ENCODE measurements at regions not wholly inside any gene's neighbourhood (a gene's known extent, or its start where the extent isn't known, plus 50 kb on each side); places are given as distances from the start of the nearest gene placed in this dataset.

DNA sequence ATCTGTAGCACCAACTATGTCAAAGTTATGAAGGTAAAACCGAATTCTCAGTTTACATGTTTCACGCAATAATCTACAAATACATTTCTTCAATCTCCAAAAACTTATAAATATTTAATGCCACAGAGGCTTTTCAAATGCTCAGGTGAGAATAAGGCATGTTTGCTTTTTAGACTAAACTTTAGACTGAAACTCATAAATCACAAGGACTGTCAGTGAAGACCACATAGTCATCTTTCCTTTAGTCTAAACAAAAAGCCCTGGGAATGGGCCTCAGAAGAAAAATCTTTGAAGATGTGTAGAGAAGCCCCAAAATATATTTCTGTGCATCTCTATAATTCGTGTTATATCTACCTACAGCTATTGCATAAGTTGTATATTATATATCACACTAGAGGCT, 54.5 kb upstream of the DCTD start:
- no peak for DNase-seq (ENCODE audit: low spot score)

DNA sequence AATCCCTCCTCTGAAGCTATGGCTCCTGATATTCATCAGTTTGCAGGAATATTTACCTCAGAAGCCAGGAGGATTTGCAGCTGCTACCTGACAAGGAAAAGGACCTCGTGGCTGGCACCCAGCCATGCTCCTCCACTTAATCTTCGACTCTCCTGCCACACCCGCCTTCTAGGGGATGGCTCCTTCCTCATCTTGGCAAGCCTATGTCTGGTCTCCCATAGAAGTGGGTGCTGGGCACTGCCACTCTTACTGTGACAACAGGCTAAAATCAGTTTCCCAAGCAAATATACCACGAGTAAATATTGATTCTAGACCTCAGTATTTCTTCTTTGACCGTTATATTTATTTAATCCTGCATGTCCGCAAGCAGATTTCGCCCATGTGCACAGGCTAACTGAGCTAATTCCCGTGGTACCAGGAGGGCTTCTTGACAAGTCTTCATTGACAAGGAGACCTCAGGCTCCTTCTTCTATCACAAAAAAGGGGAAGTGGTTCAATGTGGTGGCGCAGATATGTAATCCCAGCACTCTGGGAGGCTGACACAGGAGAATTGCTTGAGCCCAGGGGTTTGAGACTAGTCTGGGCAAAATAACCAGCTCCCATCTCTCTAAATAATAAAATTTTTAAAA, 52.6 kb upstream of the DCTD start:
- peak; percentile 29 for DNase-seq (ENCODE audit: low spot score)

DNA sequence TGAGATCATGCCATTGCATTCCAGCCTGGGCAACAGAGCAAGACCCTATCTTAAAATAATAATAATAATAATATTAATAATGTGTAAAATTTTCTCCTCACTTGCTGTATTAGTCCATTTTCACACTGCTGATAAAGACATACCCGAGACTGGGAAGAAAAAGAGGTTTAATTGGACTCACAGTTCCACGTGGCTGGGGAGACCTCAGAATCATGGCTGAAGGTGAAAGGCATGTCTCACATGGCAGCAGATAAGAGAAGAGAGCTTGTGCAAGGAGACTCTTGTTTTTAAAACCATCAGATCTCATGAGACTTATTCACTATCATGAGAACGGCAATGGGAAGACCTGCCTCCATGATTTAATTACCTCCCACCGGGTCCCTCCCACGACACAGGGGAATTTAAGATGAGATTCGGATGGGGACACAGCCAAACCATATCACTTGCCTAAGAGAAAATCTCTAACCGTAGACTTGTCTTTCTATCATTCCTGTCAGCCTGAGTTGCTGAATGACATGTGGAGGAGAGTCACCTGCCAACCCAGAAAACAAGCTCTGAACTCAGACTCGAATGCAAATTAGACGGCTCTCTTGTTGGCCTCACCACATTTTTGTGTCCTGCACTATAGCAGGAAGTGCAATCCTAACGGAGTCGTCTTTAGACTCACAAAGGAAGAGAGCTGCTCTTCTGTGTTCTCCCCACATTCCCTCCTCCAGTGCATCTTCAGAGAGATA, 51.9 kb upstream of the DCTD start:
- DNase-seq (ENCODE audit: low spot score) = no peak

DNA sequence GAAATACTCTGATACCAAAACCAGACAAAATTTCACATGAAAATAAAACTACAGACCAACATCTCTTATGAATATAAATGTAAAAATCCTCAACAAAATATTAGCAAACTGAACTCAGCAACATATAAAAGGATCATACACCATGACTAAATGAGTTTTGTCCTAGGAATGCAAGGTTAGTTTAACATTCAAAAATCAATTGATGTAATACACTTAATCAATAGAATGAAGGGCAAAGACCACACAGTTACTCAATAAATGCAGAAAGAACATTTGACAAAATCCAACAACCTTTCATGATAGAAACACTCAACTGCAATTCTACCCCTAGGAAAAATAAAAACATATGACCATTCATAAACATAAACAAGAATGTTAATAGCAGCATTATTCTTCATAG, 50.2 kb upstream of the DCTD start:
- DNase-seq (ENCODE audit: low spot score) = no peak
